ENCODE measurements at regions not wholly inside any gene's neighbourhood (a gene's known extent, or its start where the extent isn't known, plus 50 kb on each side); places are given as distances from the start of the nearest gene placed in this dataset.

- Histone ChIP-seq H3K27me3 (ENCODE audit: control insufficient read depth, insufficient read depth, low read length, poor library complexity, severe bottlenecking) (no peaks in the 10 kb centered on the region), H3K36me3 (ENCODE audit: control insufficient read depth, insufficient read depth, low read length) (no peaks in the 10 kb centered on the region), H3K27ac (ENCODE audit: low read depth, low read length) (no peak overlapping the region), H3K4me3 (ENCODE audit: low read length) (no peak overlapping the region), H3K9ac (ENCODE audit: extremely low read depth, low read length, poor library complexity, severe bottlenecking) (no peak overlapping the region), H3K4me1 (ENCODE audit: control insufficient read depth, insufficient read depth, low read length) (no peaks in the 10 kb centered on the region), H3K9me3 (ENCODE audit: control insufficient read depth, low read length) (peaks cover 7% of the 10 kb centered on the region)
- Mint-ChIP-seq H3K4me1 (no peaks in the 10 kb centered on the region), H3K27me3 (ENCODE audit: insufficient read depth) (no peaks in the 10 kb centered on the region), H3K36me3 (ENCODE audit: low read depth) (no peaks in the 10 kb centered on the region), H3K4me3 (no peak overlapping the region), H3K27ac (no peak overlapping the region), H3K9me3 (no peaks in the 10 kb centered on the region)
- DNase-seq = peak; percentile 51
- peak; percentile 67 for TF ChIP-seq CTCF (conservative IDR thresholded peaks at IDR 0.05)
Measured at GRCh38 chr1:73627723-73628122, 570.3 kb downstream of the LRRIQ3 start.

- H3K27ac ChIP-seq (ENCODE audit: low read depth, low read length) = no peak overlapping the region
- H3K27ac Mint-ChIP-seq = no peak overlapping the region
- no peaks in the 10 kb centered on the region for H3K4me1 Mint-ChIP-seq
- 88% methylated on average over 1 of the region's 1 CpG; no CpG with 5 or more reads in 1 of the 2 experiments for WGBS, 2 experiments (ENCODE audit: insufficient coverage in 1 of 2, insufficient read length in 1 of 2)
- H3K27me3 Mint-ChIP-seq (ENCODE audit: insufficient read depth) = no peaks in the 10 kb centered on the region
- H3K9ac ChIP-seq (ENCODE audit: extremely low read depth, low read length, poor library complexity, severe bottlenecking) = no peak overlapping the region
- no peaks in the 10 kb centered on the region for H3K4me1 ChIP-seq (ENCODE audit: control insufficient read depth, insufficient read depth, low read length)
- no peak overlapping the region for H3K4me3 ChIP-seq (ENCODE audit: low read length)
- TF ChIP-seq CTCF (conservative IDR thresholded peaks at IDR 0.05) = no peak
- H3K36me3 Mint-ChIP-seq (ENCODE audit: low read depth) = no peaks in the 10 kb centered on the region
- H3K9me3 ChIP-seq (ENCODE audit: control insufficient read depth, low read length) = peaks cover 7% of the 10 kb centered on the region
- H3K9me3 Mint-ChIP-seq = no peaks in the 10 kb centered on the region
- no peaks in the 10 kb centered on the region for H3K36me3 ChIP-seq (ENCODE audit: control insufficient read depth, insufficient read depth, low read length)
- DNase-seq = no peak
- no peak overlapping the region for H3K4me3 Mint-ChIP-seq
- no peaks in the 10 kb centered on the region for H3K27me3 ChIP-seq (ENCODE audit: control insufficient read depth, insufficient read depth, low read length, poor library complexity, severe bottlenecking)
Measured at GRCh38 chr1:73626326-73626725, 571.6 kb downstream of the LRRIQ3 start.

- Mint-ChIP-seq H3K36me3 (ENCODE audit: low read depth) (no peaks in the 10 kb centered on the region), H3K4me3 (no peak overlapping the region), H3K9me3 (no peaks in the 10 kb centered on the region), H3K27me3 (ENCODE audit: insufficient read depth) (no peaks in the 10 kb centered on the region), H3K4me1 (no peaks in the 10 kb centered on the region), H3K27ac (no peak overlapping the region)
- Histone ChIP-seq H3K4me1 (ENCODE audit: control insufficient read depth, insufficient read depth, low read length) (no peaks in the 10 kb centered on the region), H3K27me3 (ENCODE audit: control insufficient read depth, insufficient read depth, low read length, poor library complexity, severe bottlenecking) (no peaks in the 10 kb centered on the region), H3K4me3 (ENCODE audit: low read length) (no peak overlapping the region), H3K36me3 (ENCODE audit: control insufficient read depth, insufficient read depth, low read length) (no peaks in the 10 kb centered on the region), H3K9ac (ENCODE audit: extremely low read depth, low read length, poor library complexity, severe bottlenecking) (no peak overlapping the region), H3K27ac (ENCODE audit: low read depth, low read length) (no peak overlapping the region), H3K9me3 (ENCODE audit: control insufficient read depth, low read length) (peaks cover 7% of the 10 kb centered on the region)
- TF ChIP-seq CTCF (conservative IDR thresholded peaks at IDR 0.05) = no peak
- no peak for DNase-seq
- WGBS, 2 experiments (ENCODE audit: insufficient coverage in 1 of 2, insufficient read length in 1 of 2) = 90 to 100% methylated on average over 1 of the region's 1 CpG
Measured at GRCh38 chr1:73623946-73624345, 574.0 kb downstream of the LRRIQ3 start.

Measured in endodermal cell (in vitro differentiated cells).